WTC11 (cell line): ENCODE measurements at regions not wholly inside any gene's neighbourhood (a gene's known extent, or its start where the extent isn't known, plus 50 kb on each side); places are given as distances from the start of the nearest gene placed in this dataset.

ENCODE experiments used
- ATAC-seq: fragments of 200-7000 bp; cut with Tn5 transposase; 2 replicates; pipeline ENCODE4 v1.10.0; 2021; ENCODE audit warnings: mild to moderate bottlenecking, moderate library complexity
- CTCF ChIA-PET: fragments of 300-600 bp; sonication (Branson Sonifier 250); formaldehyde crosslinking; loops from one replicate; lab custom pipeline; 2021; ENCODE audit warnings: antibody characterized with exemption; lab: Charles Lee
- POLR2A ChIA-PET: fragments of 350-600 bp; sonication (Branson Sonifier 250); formaldehyde crosslinking; loops from one replicate; lab custom pipeline; 2021; ENCODE audit warnings: antibody characterized with exemption; lab: Charles Lee
- DNase-seq: peaks from one replicate; pipeline ENCODE4 v3.0.0; 2021; ENCODE audit warnings: low spot score
- H3K27ac Mint-ChIP-seq: 2 replicates; pipeline ENCODE4 v1.8.0; 2021; ENCODE audit warnings: mixed read lengths
- H3K27me3 Mint-ChIP-seq: 2 replicates; pipeline ENCODE4 v1.8.0; 2021; ENCODE audit warnings: low read depth, mild to moderate bottlenecking, moderate library complexity, mixed read lengths
- H3K36me3 Mint-ChIP-seq: 2 replicates; pipeline ENCODE4 v1.8.0; 2021; ENCODE audit warnings: mixed read lengths
- H3K4me1 Mint-ChIP-seq: 2 replicates; pipeline ENCODE4 v1.8.0; 2022; ENCODE audit warnings: mixed read lengths
- H3K4me3 Mint-ChIP-seq: 2 replicates; pipeline ENCODE4 v1.8.0; 2021; ENCODE audit warnings: mild to moderate bottlenecking, moderate library complexity, mixed read lengths
- H3K9me3 Mint-ChIP-seq: 2 replicates; pipeline ENCODE4 v1.8.0; 2021; ENCODE audit warnings: mixed read lengths
- AFF4 ChIP-seq: sonication (generic); formaldehyde crosslinking; IDR thresholded peaks from 2 replicates; pipeline ENCODE4 v1.8.1; 2023; ENCODE audit warnings: mild to moderate bottlenecking, missing genetic modification reagents, borderline replicate concordance
- ATF1 ChIP-seq: sonication (generic); formaldehyde crosslinking; IDR thresholded peaks from 2 replicates; pipeline ENCODE4 v1.8.1; 2023; ENCODE audit warnings: mild to moderate bottlenecking, moderate library complexity, missing genetic modification reagents
- ATF2 ChIP-seq: sonication (generic); formaldehyde crosslinking; IDR thresholded peaks from 2 replicates; pipeline ENCODE4 v1.8.1; 2022; ENCODE audit warnings: low read depth, missing genetic modification reagents, borderline replicate concordance
- CBFB ChIP-seq: sonication (generic); formaldehyde crosslinking; IDR thresholded peaks from 2 replicates; pipeline ENCODE4 v1.8.1; 2022; ENCODE audit warnings: mild to moderate bottlenecking, low read depth, missing genetic modification reagents
- E2F5 ChIP-seq: sonication (generic); formaldehyde crosslinking; IDR thresholded peaks from 2 replicates; pipeline ENCODE4 v1.8.1; 2022; ENCODE audit warnings: mild to moderate bottlenecking, moderate library complexity, missing genetic modification reagents
- FOXP4 ChIP-seq: sonication (generic); formaldehyde crosslinking; IDR thresholded peaks from 2 replicates; pipeline ENCODE4 v1.8.0; 2022; ENCODE audit warnings: mild to moderate bottlenecking, missing genetic modification reagents
- GRHL2 ChIP-seq: fragments of 250-450 bp; sonication (Bioruptor Pico); IDR thresholded peaks from 2 replicates; pipeline ENCODE4 v1.8.0; 2022; ENCODE audit warnings: mild to moderate bottlenecking, moderate library complexity; ENCODE audit not compliant: insufficient replicate concordance, severe bottlenecking
- KAT7 ChIP-seq: sonication (generic); formaldehyde crosslinking; IDR thresholded peaks from 2 replicates; pipeline ENCODE4 v1.8.1; 2023; ENCODE audit warnings: missing genetic modification reagents, mild to moderate bottlenecking, borderline replicate concordance
- MYBL2 ChIP-seq: sonication (generic); formaldehyde crosslinking; IDR thresholded peaks from 2 replicates; pipeline ENCODE4 v1.8.1; 2023; ENCODE audit warnings: mild to moderate bottlenecking, moderate library complexity, missing genetic modification reagents
- NFE2L1 ChIP-seq: sonication (generic); formaldehyde crosslinking; IDR thresholded peaks from 2 replicates; pipeline ENCODE4 v1.8.1; 2023; ENCODE audit warnings: missing genetic modification reagents
- RELA ChIP-seq: sonication (generic); formaldehyde crosslinking; IDR thresholded peaks from 2 replicates; pipeline ENCODE4 v1.8.1; 2022; ENCODE audit warnings: missing genetic modification reagents, mild to moderate bottlenecking, borderline replicate concordance
- SOX15 ChIP-seq: fragments of 250-450 bp; sonication (Bioruptor Pico); IDR thresholded peaks from 2 replicates; pipeline ENCODE4 v1.9.0; 2021; ENCODE audit warnings: mild to moderate bottlenecking
- TEAD1 ChIP-seq: sonication (generic); formaldehyde crosslinking; IDR thresholded peaks from 2 replicates; pipeline ENCODE4 v1.8.0; 2022; ENCODE audit warnings: mild to moderate bottlenecking, missing genetic modification reagents
- TEAD4 ChIP-seq: sonication (generic); formaldehyde crosslinking; IDR thresholded peaks from 2 replicates; pipeline ENCODE4 v1.8.0; 2022; ENCODE audit warnings: mild to moderate bottlenecking, missing genetic modification reagents
- USF2 ChIP-seq: sonication (generic); formaldehyde crosslinking; IDR thresholded peaks from 2 replicates; pipeline ENCODE4 v1.8.1; 2023; ENCODE audit warnings: mild to moderate bottlenecking, missing genetic modification reagents, moderate library complexity
- ZMAT4 ChIP-seq: fragments of 250-450 bp; sonication (Bioruptor Pico); IDR thresholded peaks from 2 replicates; pipeline ENCODE4 v1.9.0; 2021; ENCODE audit warnings: mild to moderate bottlenecking
- ZNF121 ChIP-seq: sonication (generic); formaldehyde crosslinking; IDR thresholded peaks from 2 replicates; pipeline ENCODE4 v1.8.0; 2023; ENCODE audit warnings: missing genetic modification reagents
- ZNF671 ChIP-seq: fragments of 250-450 bp; sonication (Bioruptor Pico); IDR thresholded peaks from 2 replicates; pipeline ENCODE4 v1.8.0; 2021; ENCODE audit warnings: mild to moderate bottlenecking

GRCh38 chr3:3734881-3735280 is 64.3 kb upstream of the LRRN1 start (continued):
- TF ChIP-seq TEAD1 (CRISPR knock-in tag) (no peak), ZNF121 (no peak)

- H3K27ac Mint-ChIP-seq = no peak overlapping the region
- DNase-seq = no peak
- CTCF ChIA-PET = no interaction called here
- no peak for TF ChIP-seq AFF4 (CRISPR knock-in tag)
- TF ChIP-seq TEAD1 (CRISPR knock-in tag) = no peak
- no peak for TF ChIP-seq USF2 (CRISPR knock-in tag)
- TF ChIP-seq GRHL2 = no peak
- TF ChIP-seq SOX15 (CRISPR knock-in tag) = no peak
- TF ChIP-seq NFE2L1 = no peak
- no peak for TF ChIP-seq ZNF671
- TF ChIP-seq RELA (CRISPR knock-in tag) = no peak
- no peak for TF ChIP-seq KAT7
- TF ChIP-seq ATF2 = no peak
- no peak for TF ChIP-seq ZMAT4 (CRISPR knock-in tag)
- no peak for TF ChIP-seq CBFB (CRISPR knock-in tag)
- TF ChIP-seq FOXP4 (CRISPR knock-in tag) = no peak
- TF ChIP-seq E2F5 = no peak
- TF ChIP-seq MYBL2 (CRISPR knock-in tag) = no peak
- TF ChIP-seq TEAD4 (CRISPR knock-in tag) = no peak
- no peak for TF ChIP-seq ATF1 (CRISPR knock-in tag)
- peaks cover 48% of the 10 kb centered on the region for H3K9me3 Mint-ChIP-seq
- H3K4me3 Mint-ChIP-seq = no peak overlapping the region
- no peak for ATAC-seq
- peaks cover 13% of the 10 kb centered on the region for H3K36me3 Mint-ChIP-seq
- H3K4me1 Mint-ChIP-seq = 0 out of 2 replicates have a peak, but pooled peaks cover 2% of the 10 kb centered on the region
- POLR2A ChIA-PET = interaction anchor here (0.7 kb wide), 1 partner anchor 489 kb away, joined by 3 read pairs; no protein-coding TSS in a partner anchor
- no peaks in the 10 kb centered on the region for H3K27me3 Mint-ChIP-seq
These were observed 70.0 kb upstream of the LRRN1 start for GRCh38 chr3:3729261-3729660.
